Right forelimb (tissue), 1 donor: ENCODE measurements at regions not wholly inside any gene's neighbourhood (a gene's known extent, or its start where the extent isn't known, plus 50 kb on each side); places are given as distances from the start of the nearest gene placed in this dataset.
"Not testable (repeated sequence)": the region's sequence is repeated elsewhere in the genome, so short reads cannot be mapped to it uniquely, and the experiment has no call there.

Source experiments
- DNase-seq: peaks from one replicate; pipeline ENCODE4 v3.0.0-alpha.2; 2018

DNA sequence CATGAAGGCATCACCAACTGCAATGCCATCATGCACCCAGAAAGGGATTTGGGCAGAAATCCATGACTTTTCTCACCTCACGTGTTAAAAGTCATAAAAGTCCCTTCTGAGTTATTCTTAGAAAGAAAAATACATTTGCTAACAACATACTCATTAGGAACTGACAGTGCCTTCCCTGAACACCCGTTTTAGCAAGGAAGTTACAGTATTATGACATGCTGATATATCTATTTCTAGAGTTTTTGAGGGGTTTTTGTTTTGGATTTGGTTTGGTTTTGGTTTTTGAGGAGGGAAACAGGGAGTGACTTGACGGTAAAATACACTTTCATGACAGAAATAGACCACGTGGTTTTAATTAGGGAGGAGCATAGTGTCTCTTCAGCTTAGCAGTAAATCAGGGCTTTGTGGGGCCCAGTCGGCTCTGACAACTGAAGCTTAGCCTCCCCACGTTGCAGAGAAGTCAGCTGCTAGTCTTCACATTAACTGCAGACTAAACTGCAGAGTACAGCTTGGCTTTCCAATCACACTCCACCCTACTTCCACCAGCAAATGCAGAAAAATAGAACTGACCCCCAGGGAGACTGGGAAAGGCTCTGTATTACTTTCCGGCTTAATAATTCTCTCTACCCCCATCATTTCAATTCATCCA lies 141.4 kb downstream of the FAM124B start:
- DNase-seq: peak; percentile 66

DNA sequence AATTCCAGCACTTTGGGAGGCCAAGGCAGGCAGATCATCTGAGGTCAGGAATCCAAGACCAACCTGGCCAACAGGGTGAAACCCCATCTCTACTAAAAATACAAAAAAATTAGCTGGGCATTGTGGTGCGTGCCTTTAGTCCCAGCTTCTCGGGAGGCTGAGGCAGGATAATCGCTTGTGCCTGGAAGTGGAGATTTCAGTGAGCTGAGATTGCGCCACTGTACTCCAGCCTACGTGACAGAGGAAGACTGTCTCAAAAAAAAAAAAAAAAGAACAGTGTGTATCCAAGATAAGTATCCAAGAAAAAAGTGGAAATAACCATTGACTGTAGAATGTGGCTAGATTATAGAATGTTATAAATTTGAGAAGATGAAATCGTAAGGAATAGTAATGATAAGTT lies 142.1 kb downstream of the FAM124B start:
- no peak for DNase-seq

DNA sequence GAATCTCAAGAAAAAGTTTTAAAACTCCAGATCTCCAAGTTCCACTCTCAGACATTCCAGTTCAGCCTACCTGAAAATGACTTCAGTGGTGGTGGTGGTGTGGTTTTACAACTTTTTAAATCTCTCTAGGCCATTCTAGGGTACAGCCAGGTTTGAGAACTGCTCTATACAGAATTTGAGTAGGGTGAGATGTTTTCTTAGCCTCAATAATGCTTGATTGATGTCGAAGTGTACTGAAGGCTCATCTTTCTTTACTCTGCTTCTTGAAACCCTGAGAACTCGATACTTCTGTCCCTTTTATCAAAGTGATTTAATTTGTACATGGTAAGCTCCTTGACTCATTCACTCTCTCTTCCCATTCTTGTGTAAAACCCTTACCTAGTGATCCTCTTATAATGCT lies 143.8 kb downstream of the FAM124B start:
- no peak for DNase-seq

DNA sequence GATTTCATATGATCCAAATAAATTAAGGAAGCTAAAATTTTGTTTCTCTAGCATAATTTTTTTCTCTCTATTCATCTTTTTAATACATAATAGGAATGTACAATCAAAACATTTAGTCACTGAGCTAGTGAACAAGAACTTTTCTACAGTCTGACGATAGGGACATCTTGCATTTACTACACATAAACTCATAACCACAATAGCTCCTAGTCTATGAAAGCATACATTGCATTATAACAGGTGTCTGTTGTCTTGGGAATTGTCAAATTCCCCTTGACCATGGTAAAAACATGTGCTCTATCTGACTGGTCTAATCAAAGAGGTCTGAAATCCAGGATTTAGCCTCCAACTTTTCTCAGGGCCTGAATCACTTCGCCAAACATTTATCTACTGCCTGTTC lies 144.8 kb downstream of the FAM124B start:
- DNase-seq: no peak

DNA sequence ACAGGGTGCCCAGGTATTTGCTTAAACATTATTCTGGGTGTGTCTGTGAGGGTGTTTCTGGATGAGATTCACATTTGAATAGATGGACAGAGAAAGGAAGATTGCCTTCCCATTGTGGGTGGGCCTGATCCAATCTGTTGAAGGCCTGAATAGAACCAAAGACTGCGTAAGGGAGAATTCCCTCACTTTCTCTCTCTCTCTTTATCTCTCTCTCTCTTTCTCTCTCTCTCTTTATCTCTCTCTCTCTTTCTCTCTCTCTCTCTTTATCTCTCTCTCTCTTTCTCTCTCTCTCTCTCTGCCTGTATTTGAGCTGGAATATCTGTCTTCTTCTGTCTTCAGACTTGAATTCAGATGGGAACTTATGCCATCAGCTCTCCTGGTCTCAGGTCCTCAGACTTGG lies 148.4 kb downstream of the FAM124B start:
- no peak for DNase-seq

DNA sequence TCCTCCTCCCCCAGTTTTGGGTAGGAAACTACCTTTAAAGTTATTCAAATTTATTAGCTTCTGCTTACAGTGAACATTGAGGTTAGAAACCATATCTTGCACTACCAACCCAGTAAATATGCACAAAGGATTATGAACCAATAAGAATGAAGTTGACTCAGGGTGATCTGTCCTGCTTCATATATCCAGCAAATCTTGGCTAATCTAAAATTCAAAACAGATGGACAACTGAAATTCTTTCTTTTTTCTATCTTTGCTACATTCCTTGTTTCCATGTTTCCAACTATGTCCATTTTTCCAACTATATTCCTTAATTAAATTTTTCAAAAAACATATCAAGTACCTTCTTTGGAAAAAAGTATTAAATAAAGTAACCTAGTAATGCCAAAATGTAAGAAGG lies 149.3 kb downstream of the FAM124B start:
- no peak for DNase-seq

DNA sequence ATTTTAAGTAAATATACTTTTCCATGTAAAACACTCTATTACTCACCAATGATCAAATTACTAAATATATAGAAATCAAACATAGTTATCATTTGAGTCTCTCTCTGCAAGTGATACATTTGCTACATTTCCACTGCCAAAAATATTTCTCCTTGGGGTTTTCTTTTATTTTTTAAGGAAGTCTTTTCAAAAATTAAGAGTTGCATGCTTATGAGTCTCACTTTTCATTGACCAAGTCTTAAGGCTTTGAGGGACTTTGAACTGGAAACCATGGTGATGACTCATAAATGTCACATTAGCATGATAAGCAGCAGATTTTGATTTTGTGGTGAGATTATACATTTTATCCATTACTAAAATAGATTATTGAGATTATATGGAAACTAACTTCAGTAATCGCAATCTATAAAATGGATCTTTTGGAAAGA lies 152.9 kb downstream of the FAM124B start:
- DNase-seq: no peak

DNA sequence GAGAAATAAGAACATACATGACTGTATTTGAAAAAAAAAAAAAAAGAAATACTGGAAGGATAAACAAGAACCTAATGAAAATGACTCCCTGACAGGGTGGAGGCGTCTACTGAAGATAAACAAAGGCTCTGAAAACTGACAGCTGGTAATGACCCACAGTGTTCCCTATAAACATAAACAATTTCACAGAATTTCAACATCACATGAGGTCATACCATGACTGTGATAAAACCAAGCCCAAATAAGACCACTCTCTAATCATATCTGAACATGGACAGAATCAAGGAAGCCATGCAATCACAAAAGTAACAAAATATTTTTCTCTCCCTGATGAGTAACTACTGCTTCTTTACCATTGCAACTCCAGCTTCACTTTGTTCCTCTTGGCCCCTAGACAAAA lies 159.3 kb downstream of the FAM124B start:
- DNase-seq: no peak

DNA sequence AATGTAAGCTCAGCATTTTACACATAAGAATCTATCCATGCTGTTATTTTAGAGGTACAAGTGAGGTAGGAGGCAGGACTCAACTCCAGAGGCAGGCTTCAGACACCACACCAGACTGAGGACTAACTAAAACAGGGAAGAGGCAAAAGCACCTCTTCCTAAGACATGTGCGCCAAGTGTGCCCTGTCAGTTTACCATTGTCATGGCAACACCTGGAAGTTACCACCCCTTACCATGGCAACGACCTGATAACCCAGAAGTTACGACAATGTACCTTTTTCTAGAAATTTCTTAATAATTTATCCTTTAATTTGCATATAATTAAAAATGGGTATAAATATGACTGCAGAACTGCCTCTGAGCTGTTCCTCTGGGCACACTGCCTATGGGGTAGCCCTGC lies 160.1 kb downstream of the FAM124B start:
- DNase-seq: no peak

DNA sequence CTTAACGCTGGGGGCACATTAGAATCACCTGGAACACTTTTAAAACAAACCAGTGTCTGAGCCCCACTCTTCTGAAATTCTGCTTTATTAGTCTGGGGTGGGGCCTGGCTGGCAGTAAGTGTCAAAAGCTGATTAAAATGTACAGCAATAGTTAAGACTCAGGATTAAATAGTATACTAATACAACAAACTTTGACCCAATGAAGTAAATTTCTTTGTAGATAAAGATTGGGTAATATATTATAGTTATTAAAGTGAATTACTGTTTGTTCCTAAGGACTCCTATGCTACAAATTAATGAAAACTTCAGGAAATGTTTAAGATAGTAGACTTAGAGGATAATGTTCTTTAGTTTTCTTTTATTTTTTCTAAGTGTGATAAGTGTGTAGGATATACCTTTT lies 160.9 kb downstream of the FAM124B start:
- DNase-seq: no peak

DNA sequence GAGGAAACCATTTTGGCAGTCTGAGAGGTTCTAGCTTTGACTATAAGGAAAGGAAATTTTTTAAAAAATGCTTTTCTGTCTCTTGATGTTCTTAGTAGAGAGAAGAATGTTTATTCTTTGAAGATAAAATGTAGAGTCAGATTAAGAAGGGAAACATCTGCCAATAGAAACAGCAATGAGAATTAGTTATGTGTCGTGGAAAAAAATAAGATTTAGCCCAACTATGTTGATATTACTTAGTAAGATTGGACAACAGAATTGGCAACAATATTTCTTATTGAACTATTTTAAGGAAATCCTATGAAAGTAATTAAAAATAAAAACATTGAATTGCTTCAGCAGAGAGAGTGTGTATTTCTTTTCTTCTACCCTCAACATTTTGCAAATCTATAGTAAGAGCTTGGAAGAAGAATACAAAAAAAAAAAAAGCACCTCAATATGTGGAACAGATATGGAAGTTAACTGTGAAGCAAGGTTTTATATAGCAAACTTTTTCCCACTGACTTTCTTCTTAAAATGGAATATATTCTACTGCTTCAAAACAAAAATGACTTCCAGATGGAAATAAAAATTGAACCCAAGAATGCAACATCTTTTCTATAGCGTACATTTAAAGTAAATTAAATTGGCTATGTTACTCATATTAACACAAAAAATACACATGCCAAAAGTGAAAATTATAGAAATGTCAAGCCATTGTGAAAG lies 177.9 kb downstream of the FAM124B start:
- no peak for DNase-seq

DNA sequence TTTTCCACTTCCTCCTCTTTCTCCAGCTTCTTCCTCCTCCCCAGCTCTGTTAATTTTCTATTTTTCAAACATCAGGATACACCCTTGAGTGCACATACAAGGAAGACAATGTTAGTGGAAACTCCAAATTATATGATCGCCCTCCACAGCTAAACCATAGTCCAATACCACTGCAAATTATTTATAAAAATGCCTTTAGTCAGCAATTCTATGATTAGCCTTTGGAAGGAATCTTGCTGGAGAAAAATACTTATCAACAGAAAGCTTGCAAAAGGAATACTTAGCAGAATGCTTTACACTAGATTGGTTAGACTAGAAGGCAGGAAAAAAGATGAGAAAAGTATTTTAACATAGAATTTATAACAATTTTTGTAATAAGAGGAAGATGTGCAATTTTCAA lies 178.9 kb downstream of the FAM124B start:
- no peak for DNase-seq

DNA sequence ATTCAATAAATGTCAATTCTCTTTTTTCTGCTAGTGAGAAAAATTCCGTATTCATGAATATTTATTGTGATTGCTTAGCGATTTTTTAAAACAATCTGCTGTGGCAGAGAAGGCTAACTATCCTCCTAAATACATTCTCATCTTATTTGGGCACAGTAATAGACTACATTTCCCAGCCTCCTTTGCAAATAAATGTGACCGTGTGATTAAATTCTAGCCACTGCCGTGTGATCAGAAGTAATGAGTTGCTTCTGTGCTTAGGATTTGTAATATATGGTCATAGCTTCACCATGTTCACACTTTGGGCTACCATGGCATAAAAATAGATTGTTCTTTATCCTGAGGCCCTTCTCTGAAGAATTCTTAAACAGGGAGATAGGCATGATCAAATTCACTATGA lies 179.6 kb downstream of the FAM124B start:
- no peak for DNase-seq

DNA sequence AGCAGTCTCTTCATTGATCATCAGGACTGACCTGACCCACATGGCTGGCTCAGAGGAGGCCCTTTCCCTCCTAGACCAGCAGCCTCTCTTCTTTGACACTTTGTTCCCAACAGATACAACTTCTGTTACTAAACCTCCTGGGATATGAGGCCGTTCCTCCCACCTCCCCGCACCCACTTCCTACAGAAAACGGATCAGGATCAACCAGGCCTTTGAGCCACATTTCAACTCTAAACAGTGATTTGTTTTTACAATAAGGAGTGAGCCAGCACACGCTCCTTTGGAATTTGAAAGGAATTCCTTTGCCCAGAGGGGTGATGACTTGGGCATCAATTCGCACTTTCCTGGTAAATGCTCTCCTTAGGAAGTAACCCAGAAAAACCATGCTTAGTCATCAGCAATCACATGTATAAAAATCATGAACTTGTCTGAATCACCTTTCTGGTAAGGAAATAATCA lies 180.4 kb downstream of the FAM124B start:
- DNase-seq: no peak

DNA sequence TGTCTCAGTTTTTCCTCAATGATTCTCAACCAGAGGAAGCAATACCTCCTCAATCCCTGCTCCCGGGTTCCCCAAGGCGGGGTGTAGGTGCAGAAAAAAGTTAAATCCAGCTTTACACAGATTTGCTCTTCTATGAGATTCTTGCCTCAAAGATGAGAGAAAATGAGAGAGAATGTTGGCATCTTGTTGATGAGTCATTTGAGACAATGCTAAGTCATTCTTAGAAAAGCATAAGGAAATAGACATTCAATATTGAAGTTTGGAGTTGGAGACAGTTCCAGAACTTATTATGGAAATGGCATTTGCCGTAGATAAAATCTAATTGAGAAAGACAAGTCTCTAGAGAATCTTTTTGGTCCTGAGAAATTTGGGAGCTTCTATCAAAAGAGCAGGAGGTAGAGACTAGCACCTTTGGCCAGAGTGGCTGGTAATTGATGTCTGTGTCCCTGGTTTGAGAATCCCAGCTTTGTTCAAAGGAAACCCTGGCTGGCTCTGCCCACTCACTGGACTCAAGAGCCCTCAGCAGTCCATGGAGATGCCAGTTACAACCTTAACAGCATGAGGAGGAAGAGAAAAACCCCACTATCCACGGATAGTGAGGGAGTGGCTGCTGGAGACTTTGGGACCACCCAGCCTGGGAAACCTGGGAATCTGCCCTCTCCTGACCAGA lies 181.2 kb downstream of the FAM124B start:
- no peak for DNase-seq

DNA sequence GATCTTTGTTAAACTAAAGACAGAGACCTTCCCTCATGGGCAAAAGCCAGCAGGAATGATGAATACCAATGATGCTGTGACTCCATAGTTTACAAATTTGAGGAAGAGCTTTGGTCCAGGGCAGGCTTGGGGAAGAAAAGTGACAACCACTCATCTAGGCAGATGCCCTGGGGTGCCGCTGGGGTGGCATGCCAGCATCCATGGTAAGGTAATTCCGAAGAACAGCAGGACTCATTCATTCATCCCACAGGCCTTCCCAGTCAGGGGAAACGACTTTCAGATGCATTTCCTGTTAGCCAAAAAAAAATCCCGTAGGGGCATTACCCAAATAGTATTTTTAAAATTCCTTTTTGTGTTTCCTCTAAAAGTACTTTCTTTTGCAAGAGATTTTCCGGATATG lies 180.7 kb upstream of the SERPINE2 start:
- no peak for DNase-seq

DNA sequence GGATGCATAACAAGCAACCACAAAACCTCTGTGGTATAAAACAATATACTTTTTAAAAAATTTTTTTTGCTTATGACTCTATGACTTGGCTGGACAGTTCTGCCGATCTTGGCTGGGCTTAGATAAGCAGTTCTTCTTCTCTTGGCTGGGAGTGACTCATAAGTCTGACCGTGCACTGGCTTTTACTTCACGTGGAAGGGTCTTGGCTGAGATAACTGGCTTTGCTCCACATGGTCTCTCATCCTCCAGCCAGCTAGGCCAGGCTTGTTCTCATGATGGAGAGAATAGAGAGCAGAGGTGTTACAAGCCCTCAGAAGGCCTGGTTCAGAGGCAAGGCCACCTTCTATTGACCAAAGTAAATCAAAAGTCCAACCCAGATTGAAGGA lies 178.9 kb upstream of the SERPINE2 start:
- no peak for DNase-seq

DNA sequence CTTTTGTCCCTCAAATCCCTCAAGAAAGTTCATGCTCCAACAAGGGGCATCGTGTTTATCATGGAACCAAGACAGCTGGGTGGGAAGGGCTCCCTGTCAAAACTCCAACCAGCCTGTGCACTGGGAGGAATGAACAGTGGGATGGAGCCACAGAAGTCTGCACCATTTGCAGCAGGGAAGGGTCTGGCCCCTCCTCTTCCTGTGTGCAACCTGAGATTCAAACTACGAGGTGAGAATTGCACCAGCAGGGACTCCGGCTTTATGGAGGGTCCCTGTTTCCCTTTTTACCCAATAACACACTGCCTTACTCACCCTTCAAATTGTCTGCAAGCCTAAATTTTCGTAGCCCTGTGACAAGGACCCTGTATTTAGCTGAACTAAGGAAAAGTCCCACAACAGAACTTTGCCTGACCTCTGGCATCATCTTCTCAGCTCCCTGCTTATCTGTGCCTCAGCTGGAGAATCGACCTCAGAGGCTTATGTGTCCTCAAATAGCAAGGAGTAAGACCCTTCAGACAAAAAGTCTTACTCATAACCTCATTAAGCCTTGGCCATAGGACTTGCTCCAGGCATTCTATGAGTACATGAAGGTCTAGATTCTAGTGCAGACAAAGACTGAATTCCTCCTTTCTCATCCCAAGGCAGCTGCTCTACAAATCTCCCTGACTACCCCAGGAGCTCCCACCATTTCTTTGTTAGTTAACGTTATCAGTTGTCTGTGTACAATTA lies 178.3 kb upstream of the SERPINE2 start:
- DNase-seq: no peak

DNA sequence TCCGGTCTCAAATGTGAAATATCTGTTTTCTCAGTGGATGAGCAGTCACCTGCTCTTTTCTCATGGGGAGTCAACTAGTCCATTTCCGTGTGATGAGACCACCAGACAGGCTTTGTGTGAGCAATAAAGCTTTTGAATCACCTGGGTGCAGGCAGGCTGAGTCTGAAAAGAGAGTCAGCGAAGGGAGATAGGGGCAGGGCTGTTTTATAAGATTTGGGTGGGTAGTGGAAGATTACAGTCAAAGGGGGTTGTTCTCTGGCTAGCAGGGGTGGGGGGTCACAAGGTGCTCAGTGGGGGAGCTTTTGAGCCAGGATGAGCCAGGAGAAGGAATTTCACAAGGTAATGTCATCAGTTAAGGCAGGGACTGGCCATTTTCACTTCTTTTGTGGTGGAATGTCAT lies 176.5 kb upstream of the SERPINE2 start:
- not testable (repeated sequence) for DNase-seq

DNA sequence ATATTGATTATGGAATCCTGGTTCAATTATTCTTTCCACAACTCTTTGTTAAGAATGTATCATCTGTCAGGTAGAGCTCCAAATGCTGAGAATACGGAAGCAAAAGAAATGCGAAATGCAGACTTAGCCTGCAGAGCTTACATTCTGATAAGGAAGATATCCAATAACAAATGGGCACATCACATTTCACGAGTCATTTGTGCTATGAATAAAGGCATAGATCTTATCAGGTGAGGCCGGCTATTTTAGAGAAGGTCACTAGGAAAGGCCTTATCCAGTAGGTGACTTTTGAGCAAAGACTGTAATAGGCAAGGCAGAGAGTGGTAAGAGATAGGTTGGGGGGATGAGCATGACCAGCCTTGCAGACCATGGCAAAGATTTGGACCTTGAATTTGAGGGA lies 174.3 kb upstream of the SERPINE2 start:
- no peak for DNase-seq

DNA sequence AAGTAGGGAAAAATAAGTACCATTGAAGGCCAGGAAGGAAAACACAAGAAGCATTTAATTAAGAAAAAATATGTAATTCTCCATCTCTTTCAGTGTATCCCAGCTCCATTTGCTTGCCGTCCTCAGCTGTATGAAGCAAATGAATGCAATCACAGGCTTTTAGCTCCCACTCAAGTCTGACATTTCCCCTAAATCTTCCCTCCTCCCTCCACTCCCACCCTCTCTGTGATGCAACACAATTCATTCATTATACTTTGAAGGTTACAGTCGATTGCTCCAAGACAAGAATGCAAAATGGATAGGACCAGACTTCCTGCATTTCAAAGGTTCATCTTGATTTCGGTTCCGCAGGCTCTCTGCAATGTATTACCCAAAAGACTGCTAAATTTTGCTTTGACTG lies 172.7 kb upstream of the SERPINE2 start:
- DNase-seq: no peak

DNA sequence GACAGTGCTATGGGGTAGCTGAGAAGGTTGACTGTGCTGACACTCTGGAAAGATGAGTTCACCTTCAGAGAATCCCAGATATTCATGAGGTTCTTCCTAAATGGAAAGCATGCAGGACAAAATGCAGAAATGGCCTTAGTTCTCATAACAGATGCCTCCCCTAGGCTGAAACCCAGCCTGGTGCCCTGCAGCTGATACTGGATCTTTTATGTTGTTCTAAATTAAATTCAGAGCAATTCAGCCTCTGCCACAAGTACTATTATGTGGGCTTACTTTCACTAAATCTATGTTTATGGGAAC lies 172.0 kb upstream of the SERPINE2 start:
- DNase-seq: no peak

DNA sequence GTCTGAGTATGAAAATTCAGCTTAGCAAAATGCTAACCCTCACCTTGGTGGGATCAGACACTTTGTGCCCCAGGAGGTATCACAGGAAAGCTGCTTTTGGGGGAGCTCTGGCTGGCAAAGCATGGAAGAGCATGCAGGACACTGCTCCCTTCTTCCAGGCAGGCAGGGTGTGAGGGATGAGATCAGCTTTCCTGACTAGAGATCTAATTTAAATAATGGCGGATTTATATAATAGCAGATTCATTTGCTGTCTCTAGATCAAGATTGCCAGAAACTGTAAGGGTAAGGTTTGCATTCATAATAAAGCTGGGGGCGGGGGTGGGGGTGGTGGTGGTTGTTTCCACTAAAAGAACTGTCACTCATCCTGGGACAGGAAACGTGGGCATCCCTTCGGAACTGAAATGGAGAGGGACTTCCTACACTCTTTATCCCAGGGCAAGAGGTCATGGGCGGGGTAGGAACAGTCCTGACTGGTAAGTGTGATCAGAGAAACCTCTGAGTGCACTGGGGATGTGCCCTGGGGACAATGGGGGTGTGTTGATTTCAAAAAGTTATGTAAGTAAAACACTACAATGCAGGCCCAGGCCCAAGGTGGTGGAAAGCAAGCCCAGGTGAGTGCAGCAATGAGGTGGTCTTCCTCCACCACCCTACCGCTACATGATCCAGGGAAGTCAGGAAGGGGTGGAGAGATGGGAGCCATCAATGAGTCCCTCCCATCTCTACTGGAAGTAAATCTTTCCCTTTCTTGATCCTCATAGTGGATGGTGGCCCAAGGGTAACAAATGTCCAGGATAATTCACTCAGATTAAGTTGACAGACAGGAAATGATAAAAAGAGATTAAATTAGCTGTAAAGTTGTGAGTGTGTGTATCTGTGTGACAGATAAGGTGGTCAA lies 171.4 kb upstream of the SERPINE2 start:
- DNase-seq: no peak
